ENCODE measurements at regions not wholly inside any gene's neighbourhood (a gene's known extent, or its start where the extent isn't known, plus 50 kb on each side); places are given as distances from the start of the nearest gene placed in this dataset.

DNA sequence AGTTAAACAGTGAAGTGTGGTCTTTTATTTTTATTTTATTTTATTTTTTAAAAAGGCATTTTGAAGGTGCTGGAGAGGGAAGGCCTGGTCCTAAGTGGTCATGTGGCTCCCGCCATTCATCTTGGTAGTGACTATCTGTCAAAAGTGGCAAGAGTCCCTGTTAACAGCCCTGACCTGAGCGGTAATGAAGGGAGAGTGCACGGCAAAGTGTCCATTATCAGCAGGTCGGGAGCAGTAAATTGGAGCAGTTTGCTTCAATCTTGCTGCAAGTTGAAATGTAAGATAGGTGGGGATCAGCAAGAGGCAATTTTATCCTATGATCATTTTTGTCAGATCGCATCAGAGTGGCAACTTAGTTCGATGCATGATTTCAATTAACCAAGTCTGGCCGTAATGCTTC, 227.4 kb upstream of the SP4 start:
- Histone ChIP-seq H3K9me3 (ENCODE audit: low read depth) (no peaks in the 10 kb centered on the region), H3K36me3 (no peaks in the 10 kb centered on the region), H3K27ac (no peak overlapping the region), H3K27me3 (no peaks in the 10 kb centered on the region), H3K4me1 (ENCODE audit: low read depth) (no peaks in the 10 kb centered on the region), H3K4me3 (no peak overlapping the region)
- DNase-seq (ENCODE audit: low read depth in 1 of 2, low spot score in 1 of 2): no peak
- TF ChIP-seq, protein P1, sequence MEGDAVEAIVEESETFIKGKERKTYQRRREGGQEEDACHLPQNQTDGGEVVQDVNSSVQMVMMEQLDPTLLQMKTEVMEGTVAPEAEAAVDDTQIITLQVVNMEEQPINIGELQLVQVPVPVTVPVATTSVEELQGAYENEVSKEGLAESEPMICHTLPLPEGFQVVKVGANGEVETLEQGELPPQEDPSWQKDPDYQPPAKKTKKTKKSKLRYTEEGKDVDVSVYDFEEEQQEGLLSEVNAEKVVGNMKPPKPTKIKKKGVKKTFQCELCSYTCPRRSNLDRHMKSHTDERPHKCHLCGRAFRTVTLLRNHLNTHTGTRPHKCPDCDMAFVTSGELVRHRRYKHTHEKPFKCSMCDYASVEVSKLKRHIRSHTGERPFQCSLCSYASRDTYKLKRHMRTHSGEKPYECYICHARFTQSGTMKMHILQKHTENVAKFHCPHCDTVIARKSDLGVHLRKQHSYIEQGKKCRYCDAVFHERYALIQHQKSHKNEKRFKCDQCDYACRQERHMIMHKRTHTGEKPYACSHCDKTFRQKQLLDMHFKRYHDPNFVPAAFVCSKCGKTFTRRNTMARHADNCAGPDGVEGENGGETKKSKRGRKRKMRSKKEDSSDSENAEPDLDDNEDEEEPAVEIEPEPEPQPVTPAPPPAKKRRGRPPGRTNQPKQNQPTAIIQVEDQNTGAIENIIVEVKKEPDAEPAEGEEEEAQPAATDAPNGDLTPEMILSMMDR (IDR thresholded peaks at IDR 0.05; ENCODE audit: low read depth, low read length): no peak

DNA sequence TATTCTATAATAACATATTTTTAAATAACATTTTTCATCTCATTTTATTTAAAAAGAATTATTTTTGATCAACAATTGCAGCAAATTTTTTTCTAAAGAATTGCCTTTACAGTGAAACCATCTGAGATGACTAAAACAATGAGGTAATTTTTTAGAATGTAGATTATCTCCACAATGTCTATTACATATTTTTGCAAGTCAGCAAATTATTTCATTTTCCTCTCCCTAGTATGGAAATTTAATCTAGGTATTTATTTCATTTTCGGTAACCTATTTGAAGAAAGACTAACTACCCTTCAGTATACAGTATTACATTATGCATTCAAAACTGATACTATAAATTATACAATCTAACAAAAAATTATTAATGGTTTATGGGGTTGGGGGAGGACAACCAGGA, 213.2 kb upstream of the SP4 start:
- no peak overlapping the region for H3K27ac ChIP-seq
- no peaks in the 10 kb centered on the region for H3K27me3 ChIP-seq
- no peaks in the 10 kb centered on the region for H3K36me3 ChIP-seq
- DNase-seq (ENCODE audit: low read depth in 1 of 2, low spot score in 1 of 2): no peak
- H3K4me1 ChIP-seq (ENCODE audit: low read depth): no peaks in the 10 kb centered on the region
- H3K4me3 ChIP-seq: no peak overlapping the region
- H3K9me3 ChIP-seq (ENCODE audit: low read depth): peaks cover 4% of the 10 kb centered on the region
- TF ChIP-seq, protein P1 (IDR thresholded peaks at IDR 0.05; ENCODE audit: low read depth, low read length): no peak

DNA sequence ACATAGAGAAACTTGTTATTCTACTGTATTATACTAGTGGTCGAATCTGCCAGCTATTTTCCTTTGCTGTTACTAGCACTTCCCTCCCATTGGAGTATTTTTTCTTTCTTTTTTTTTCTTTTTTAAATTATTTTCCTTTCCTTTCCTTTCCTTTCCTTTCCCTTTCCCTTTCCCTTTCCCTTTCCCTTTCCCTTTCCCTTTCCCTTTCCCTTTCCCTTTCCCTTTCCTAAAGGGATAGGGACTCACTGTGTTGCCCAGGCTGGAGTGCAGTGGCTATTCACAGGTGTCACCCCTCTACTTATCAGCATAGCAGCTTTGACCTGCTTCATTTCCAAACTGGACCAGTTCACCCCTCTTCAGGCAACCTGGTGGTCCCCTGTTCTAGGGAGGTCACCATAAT, 212.6 kb upstream of the SP4 start:
- DNase-seq (ENCODE audit: low read depth in 1 of 2, low spot score in 1 of 2): no peak
- Histone ChIP-seq H3K4me1 (ENCODE audit: low read depth) (no peaks in the 10 kb centered on the region), H3K27me3 (no peaks in the 10 kb centered on the region), H3K4me3 (no peak overlapping the region), H3K9me3 (ENCODE audit: low read depth) (peaks cover 4% of the 10 kb centered on the region), H3K27ac (no peak overlapping the region), H3K36me3 (no peaks in the 10 kb centered on the region)
- TF ChIP-seq, protein P1 (IDR thresholded peaks at IDR 0.05; ENCODE audit: low read depth, low read length): no peak

DNA sequence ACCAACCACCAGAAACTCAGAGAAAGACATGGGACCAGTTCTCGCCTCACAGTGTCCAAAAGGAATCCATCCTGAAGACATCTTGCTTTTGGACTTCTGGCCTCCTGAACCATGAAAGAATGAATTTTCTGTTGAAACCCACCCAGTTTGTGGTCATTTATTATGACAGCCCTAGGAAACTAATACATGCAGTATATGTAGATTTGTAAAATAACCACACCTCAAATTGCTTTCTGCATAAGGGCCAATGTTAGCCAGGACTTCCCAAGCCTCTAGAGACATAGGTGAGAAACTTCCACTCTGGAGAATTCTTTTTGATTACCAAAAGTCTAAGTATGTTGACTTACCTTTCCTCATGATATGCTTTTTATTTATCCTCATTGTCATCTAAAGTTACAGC, 210.5 kb upstream of the SP4 start:
- TF ChIP-seq, protein P1 (IDR thresholded peaks at IDR 0.05; ENCODE audit: low read depth, low read length): no peak
- DNase-seq (ENCODE audit: low read depth in 1 of 2, low spot score in 1 of 2): no peak

DNA sequence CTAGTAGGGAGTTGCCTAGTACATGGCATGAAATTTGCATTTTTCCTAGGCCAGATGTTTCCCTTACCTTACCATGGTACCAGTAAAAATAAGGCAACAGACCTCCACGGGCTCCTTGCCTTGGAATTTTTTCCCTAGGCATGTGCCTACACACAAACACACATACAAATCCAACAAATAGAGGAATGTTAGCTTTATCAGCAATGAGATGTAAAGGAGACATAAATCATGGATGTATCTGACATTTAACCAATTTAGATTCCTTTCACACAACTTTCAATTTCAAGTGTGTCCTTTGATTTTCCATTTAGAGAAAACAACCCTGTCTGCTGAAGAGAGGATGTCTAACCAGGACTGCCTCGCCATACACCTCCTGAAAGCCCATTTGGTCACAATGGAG, 209.7 kb upstream of the SP4 start:
- H3K27ac ChIP-seq: no peak overlapping the region
- no peaks in the 10 kb centered on the region for H3K27me3 ChIP-seq
- H3K4me1 ChIP-seq (ENCODE audit: low read depth): no peaks in the 10 kb centered on the region
- TF ChIP-seq, protein P1 (IDR thresholded peaks at IDR 0.05; ENCODE audit: low read depth, low read length): no peak
- H3K36me3 ChIP-seq: no peaks in the 10 kb centered on the region
- H3K9me3 ChIP-seq (ENCODE audit: low read depth): peaks cover 4% of the 10 kb centered on the region
- no peak overlapping the region for H3K4me3 ChIP-seq
- no peak for DNase-seq (ENCODE audit: low read depth in 1 of 2, low spot score in 1 of 2)

More for the DNA sequence above, 210.5 kb upstream of the SP4 start:
- Histone ChIP-seq H3K27ac (no peak overlapping the region), H3K4me1 (ENCODE audit: low read depth) (no peaks in the 10 kb centered on the region), H3K9me3 (ENCODE audit: low read depth) (peaks cover 4% of the 10 kb centered on the region), H3K4me3 (no peak overlapping the region), H3K36me3 (no peaks in the 10 kb centered on the region), H3K27me3 (no peaks in the 10 kb centered on the region)

DNA sequence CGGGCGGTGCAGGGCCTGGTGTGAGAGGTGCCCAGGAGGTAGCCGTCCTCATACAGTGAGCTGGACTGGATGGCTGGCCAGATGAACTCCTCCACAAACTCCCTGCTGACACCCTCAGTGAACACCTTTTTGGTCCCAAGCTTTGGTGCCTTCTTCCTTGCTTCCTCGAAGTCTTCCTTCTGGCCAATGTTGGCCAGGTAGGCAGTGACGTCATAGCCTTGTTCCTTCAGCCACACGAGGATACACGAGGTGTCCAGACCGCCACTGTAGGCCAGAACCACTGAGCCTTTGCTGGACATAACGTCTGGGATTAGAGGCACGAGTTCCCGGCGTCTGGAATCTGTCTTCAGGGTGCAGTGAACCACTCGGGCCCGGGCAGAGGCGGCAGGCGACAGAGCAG, 206.8 kb upstream of the SP4 start:
- TF ChIP-seq, protein P1 (IDR thresholded peaks at IDR 0.05; ENCODE audit: low read depth, low read length): no peak
- no peak overlapping the region for H3K4me3 ChIP-seq

More for the DNA sequence above, 206.8 kb upstream of the SP4 start:
- H3K36me3 ChIP-seq: no peaks in the 10 kb centered on the region
- no peak overlapping the region for H3K27ac ChIP-seq
- DNase-seq (ENCODE audit: low read depth in 1 of 2, low spot score in 1 of 2): no peak
- no peaks in the 10 kb centered on the region for H3K27me3 ChIP-seq
- no peaks in the 10 kb centered on the region for H3K9me3 ChIP-seq (ENCODE audit: low read depth)
- no peaks in the 10 kb centered on the region for H3K4me1 ChIP-seq (ENCODE audit: low read depth)
